ENCODE measurements at regions not wholly inside any gene's neighbourhood (a gene's known extent, or its start where the extent isn't known, plus 50 kb on each side); places are given as distances from the start of the nearest gene placed in this dataset.

DNA sequence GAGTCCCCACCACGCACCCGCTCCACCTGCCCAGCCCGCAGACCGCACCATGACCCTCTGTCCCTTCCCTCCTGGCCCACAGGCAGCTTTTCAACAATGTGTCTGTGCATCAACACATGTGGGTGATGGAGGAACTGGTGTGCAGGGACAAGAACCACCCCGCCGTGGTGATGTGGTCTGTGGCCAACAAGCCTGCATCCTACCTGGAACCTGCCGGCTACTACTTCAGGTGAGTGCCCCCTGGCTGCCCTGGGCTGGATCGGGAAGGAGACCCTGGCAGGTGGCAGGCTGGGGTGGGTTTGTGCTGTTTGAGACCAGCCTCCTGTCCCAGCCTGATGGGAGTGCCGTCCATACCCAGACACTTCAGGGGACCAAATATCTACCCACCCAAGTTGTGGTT is 69.6 kb downstream of the ZNF727 start:
- intact Hi-C loops (cut with micrococcal nuclease): no loop called here
- TF ChIP-seq, protein P1, sequence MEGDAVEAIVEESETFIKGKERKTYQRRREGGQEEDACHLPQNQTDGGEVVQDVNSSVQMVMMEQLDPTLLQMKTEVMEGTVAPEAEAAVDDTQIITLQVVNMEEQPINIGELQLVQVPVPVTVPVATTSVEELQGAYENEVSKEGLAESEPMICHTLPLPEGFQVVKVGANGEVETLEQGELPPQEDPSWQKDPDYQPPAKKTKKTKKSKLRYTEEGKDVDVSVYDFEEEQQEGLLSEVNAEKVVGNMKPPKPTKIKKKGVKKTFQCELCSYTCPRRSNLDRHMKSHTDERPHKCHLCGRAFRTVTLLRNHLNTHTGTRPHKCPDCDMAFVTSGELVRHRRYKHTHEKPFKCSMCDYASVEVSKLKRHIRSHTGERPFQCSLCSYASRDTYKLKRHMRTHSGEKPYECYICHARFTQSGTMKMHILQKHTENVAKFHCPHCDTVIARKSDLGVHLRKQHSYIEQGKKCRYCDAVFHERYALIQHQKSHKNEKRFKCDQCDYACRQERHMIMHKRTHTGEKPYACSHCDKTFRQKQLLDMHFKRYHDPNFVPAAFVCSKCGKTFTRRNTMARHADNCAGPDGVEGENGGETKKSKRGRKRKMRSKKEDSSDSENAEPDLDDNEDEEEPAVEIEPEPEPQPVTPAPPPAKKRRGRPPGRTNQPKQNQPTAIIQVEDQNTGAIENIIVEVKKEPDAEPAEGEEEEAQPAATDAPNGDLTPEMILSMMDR (IDR thresholded peaks at IDR 0.05; ENCODE audit: borderline replicate concordance): no peak
- H3K36me3 ChIP-seq: no peaks in the 10 kb centered on the region
- no peak overlapping the region for H3K4me3 ChIP-seq
- no peaks in the 10 kb centered on the region for H3K27me3 ChIP-seq (ENCODE audit: low read depth)
- no peak overlapping the region for H3K27ac ChIP-seq (replicated peaks)
- peaks cover 18% of the 10 kb centered on the region for H3K9me3 ChIP-seq (replicated peaks)
- no peak for DNase-seq
- H3K4me1 ChIP-seq: no peaks in the 10 kb centered on the region

DNA sequence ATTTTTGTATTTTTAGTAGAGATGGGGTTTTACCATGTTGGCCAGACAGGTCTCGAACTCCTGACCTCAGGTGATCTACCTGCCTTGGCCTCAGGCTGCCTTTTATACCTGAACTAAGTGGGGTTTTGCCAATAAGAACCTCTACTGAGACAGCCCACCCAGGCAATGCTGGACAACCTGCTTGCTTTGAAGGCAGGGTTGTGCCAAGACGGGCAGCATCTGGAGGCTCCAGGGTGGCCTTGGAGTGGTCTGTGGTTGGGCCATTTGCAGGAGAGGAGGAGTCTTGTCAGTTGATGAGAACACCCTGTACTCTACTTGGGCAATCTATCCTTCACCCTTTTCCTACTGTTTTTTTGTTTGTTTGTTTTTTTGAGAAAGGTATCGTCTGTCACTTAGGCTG is 75.3 kb upstream of the ZNF735 start:
- intact Hi-C loops (cut with micrococcal nuclease): no loop called here
- Histone ChIP-seq H3K4me1 (no peaks in the 10 kb centered on the region), H3K9me3 (replicated peaks) (peaks cover 87% of the 10 kb centered on the region)

More for the DNA sequence above, 75.3 kb upstream of the ZNF735 start:
- no peaks in the 10 kb centered on the region for H3K36me3 ChIP-seq
- no peak for DNase-seq
- TF ChIP-seq, protein P1 (IDR thresholded peaks at IDR 0.05; ENCODE audit: borderline replicate concordance): no peak
- no peak overlapping the region for H3K4me3 ChIP-seq
- no peak overlapping the region for H3K27ac ChIP-seq (replicated peaks)
- no peaks in the 10 kb centered on the region for H3K27me3 ChIP-seq (ENCODE audit: low read depth)
